ENCODE measurements at regions not wholly inside any gene's neighbourhood (a gene's known extent, or its start where the extent isn't known, plus 50 kb on each side); places are given as distances from the start of the nearest gene placed in this dataset.
"Not testable (repeated sequence)": the region's sequence is repeated elsewhere in the genome, so short reads cannot be mapped to it uniquely, and the experiment has no call there.

GRCh38 chr6:5876076-5876475 is 130.6 kb downstream of the NRN1 start:
- no peaks in the 10 kb centered on the region for H3K36me3 ChIP-seq (ENCODE audit: low read length)
- TF ChIP-seq EZH2phosphoT487 (conservative IDR thresholded peaks at IDR 0.05; ENCODE audit: low read length) (no peak), CTCF (IDR thresholded peaks at IDR 0.05; ENCODE audit: insufficient read depth, low read length, poor library complexity, severe bottlenecking) (no peak)
- H2AFZ ChIP-seq (ENCODE audit: low read depth, low read length, severe bottlenecking) = no peak overlapping the region
- no peaks in the 10 kb centered on the region for H4K20me1 ChIP-seq (ENCODE audit: low read depth, low read length)
- H3K9me3 ChIP-seq (ENCODE audit: insufficient read depth, low read length) = peaks cover 6% of the 10 kb centered on the region; the same call in 1 of the 2 replicates
- no peaks in the 10 kb centered on the region for H3K27me3 ChIP-seq (ENCODE audit: low read length)
- no peak overlapping the region for H3K27ac ChIP-seq (ENCODE audit: low read depth, low read length)
- H3K9me2 ChIP-seq (replicated peaks; ENCODE audit: insufficient read depth, low read length) = no peaks in the 10 kb centered on the region
- no peak overlapping the region for H3K9ac ChIP-seq (ENCODE audit: low read length)
- H3K4me3 ChIP-seq (ENCODE audit: insufficient read depth, low read length, poor library complexity, severe bottlenecking) = no peak overlapping the region
- no peak overlapping the region for H3K4me2 ChIP-seq (ENCODE audit: low read depth, low read length, poor library complexity, severe bottlenecking)
- H3K79me2 ChIP-seq (ENCODE audit: insufficient read depth, low read length) = no peaks in the 10 kb centered on the region
- no peaks in the 10 kb centered on the region for H3F3A ChIP-seq (ENCODE audit: insufficient read depth)

GRCh38 chr6:5873976-5874375 is 132.7 kb downstream of the NRN1 start:
- H3K9me2 ChIP-seq (replicated peaks; ENCODE audit: insufficient read depth, low read length); H3K4me2 ChIP-seq (ENCODE audit: low read depth, low read length, poor library complexity, severe bottlenecking); H3F3A ChIP-seq (ENCODE audit: insufficient read depth); H4K20me1 ChIP-seq (ENCODE audit: low read depth, low read length); H3K36me3 ChIP-seq (ENCODE audit: low read length); H3K4me3 ChIP-seq (ENCODE audit: insufficient read depth, low read length, poor library complexity, severe bottlenecking); H2AFZ ChIP-seq (ENCODE audit: low read depth, low read length, severe bottlenecking); H3K27me3 ChIP-seq (ENCODE audit: low read length); H3K79me2 ChIP-seq (ENCODE audit: insufficient read depth, low read length); H3K27ac ChIP-seq (ENCODE audit: low read depth, low read length); H3K9ac ChIP-seq (ENCODE audit: low read length): not testable (repeated sequence)
- peaks cover 16% of the 10 kb centered on the region for H3K9me3 ChIP-seq (ENCODE audit: insufficient read depth, low read length)

- TF ChIP-seq CTCF (IDR thresholded peaks at IDR 0.05; ENCODE audit: insufficient read depth, low read length, poor library complexity, severe bottlenecking) = no peak
- TF ChIP-seq EZH2phosphoT487 (conservative IDR thresholded peaks at IDR 0.05; ENCODE audit: low read length) = no peak
- Histone ChIP-seq H3K27ac (ENCODE audit: low read depth, low read length) (no peak overlapping the region), H3F3A (ENCODE audit: insufficient read depth) (no peaks in the 10 kb centered on the region), H3K4me2 (ENCODE audit: low read depth, low read length, poor library complexity, severe bottlenecking) (no peak overlapping the region), H3K79me2 (ENCODE audit: insufficient read depth, low read length) (no peaks in the 10 kb centered on the region), H4K20me1 (ENCODE audit: low read depth, low read length) (no peaks in the 10 kb centered on the region), H3K9me3 (ENCODE audit: insufficient read depth, low read length) (peaks cover 16% of the 10 kb centered on the region), H2AFZ (ENCODE audit: low read depth, low read length, severe bottlenecking) (no peak overlapping the region), H3K9me2 (replicated peaks; ENCODE audit: insufficient read depth, low read length) (no peaks in the 10 kb centered on the region), H3K36me3 (ENCODE audit: low read length) (no peaks in the 10 kb centered on the region), H3K4me3 (ENCODE audit: insufficient read depth, low read length, poor library complexity, severe bottlenecking) (no peak overlapping the region), H3K9ac (ENCODE audit: low read length) (no peak overlapping the region), H3K27me3 (ENCODE audit: low read length) (0 out of 2 replicates have a peak, but pooled peaks cover 2% of the 10 kb centered on the region)
Observed at GRCh38 chr6:5871296-5871695, 135.4 kb downstream of the NRN1 start.

DNA sequence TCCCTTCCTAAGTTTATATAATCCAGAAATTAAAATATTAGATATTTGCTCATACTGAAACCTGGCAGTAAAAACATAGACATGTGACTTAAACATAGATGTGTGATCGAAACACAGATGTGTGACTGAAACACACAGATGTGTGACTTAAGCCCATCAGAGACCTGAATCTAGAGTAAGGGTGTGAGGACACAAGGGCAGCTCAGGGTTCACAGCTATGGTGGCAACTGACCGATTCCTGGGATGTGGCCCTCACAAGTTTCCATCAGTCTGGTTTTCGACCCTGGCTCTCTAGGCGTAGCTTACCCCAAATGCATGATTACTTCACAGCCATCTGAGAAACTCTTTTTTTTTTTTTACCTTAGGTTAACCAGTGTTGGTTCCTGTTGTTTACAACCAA is 137.0 kb downstream of the NRN1 start:
- Histone ChIP-seq H3K9me2 (replicated peaks; ENCODE audit: insufficient read depth, low read length) (no peaks in the 10 kb centered on the region), H3K27ac (ENCODE audit: low read depth, low read length) (no peak overlapping the region), H4K20me1 (ENCODE audit: low read depth, low read length) (no peaks in the 10 kb centered on the region), H3K9me3 (ENCODE audit: insufficient read depth, low read length) (peaks cover 16% of the 10 kb centered on the region), H3F3A (ENCODE audit: insufficient read depth) (no peaks in the 10 kb centered on the region), H2AFZ (ENCODE audit: low read depth, low read length, severe bottlenecking) (no peak overlapping the region), H3K4me3 (ENCODE audit: insufficient read depth, low read length, poor library complexity, severe bottlenecking) (no peak overlapping the region), H3K79me2 (ENCODE audit: insufficient read depth, low read length) (no peaks in the 10 kb centered on the region), H3K36me3 (ENCODE audit: low read length) (no peaks in the 10 kb centered on the region), H3K27me3 (ENCODE audit: low read length) (0 out of 2 replicates have a peak, but pooled peaks cover 2% of the 10 kb centered on the region), H3K9ac (ENCODE audit: low read length) (no peak overlapping the region), H3K4me2 (ENCODE audit: low read depth, low read length, poor library complexity, severe bottlenecking) (no peak overlapping the region)
- no peak for TF ChIP-seq CTCF (IDR thresholded peaks at IDR 0.05; ENCODE audit: insufficient read depth, low read length, poor library complexity, severe bottlenecking)
- TF ChIP-seq EZH2phosphoT487 (conservative IDR thresholded peaks at IDR 0.05; ENCODE audit: low read length) = no peak

Data from SU-DHL-6 (cell line).